ENCODE measurements at regions not wholly inside any gene's neighbourhood (a gene's known extent, or its start where the extent isn't known, plus 50 kb on each side); places are given as distances from the start of the nearest gene placed in this dataset.

DNA sequence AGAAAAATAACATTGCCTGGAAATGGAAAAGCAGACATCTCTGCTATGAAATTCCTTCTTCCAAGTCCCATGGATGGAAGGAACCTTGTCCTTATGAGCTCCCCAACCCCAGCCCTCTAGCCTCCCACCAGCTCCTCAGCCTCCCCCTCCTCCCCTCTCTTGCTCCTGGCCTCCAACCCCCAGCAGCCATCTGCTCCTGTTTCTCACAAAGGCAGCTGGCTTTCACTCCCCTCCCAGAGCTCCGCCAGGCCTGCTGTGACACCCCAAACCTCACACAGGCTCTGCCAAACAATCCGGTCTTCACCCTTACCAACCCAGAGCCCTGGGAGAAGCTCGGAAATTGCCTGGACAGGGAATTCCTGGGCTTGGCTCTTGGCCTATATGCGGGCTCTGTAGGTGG, 69.2 kb downstream of the KLHDC7A start:
- TF ChIP-seq, protein P1, sequence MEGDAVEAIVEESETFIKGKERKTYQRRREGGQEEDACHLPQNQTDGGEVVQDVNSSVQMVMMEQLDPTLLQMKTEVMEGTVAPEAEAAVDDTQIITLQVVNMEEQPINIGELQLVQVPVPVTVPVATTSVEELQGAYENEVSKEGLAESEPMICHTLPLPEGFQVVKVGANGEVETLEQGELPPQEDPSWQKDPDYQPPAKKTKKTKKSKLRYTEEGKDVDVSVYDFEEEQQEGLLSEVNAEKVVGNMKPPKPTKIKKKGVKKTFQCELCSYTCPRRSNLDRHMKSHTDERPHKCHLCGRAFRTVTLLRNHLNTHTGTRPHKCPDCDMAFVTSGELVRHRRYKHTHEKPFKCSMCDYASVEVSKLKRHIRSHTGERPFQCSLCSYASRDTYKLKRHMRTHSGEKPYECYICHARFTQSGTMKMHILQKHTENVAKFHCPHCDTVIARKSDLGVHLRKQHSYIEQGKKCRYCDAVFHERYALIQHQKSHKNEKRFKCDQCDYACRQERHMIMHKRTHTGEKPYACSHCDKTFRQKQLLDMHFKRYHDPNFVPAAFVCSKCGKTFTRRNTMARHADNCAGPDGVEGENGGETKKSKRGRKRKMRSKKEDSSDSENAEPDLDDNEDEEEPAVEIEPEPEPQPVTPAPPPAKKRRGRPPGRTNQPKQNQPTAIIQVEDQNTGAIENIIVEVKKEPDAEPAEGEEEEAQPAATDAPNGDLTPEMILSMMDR (IDR thresholded peaks at IDR 0.05) = no peak
- no peak for TF ChIP-seq POLR2A (IDR thresholded peaks at IDR 0.05)
